Suprapubic skin (tissue), 4 donors: ENCODE measurements at regions not wholly inside any gene's neighbourhood (a gene's known extent, or its start where the extent isn't known, plus 50 kb on each side); places are given as distances from the start of the nearest gene placed in this dataset.

Experiments
- DNase-seq, 2 donors: peaks; one replicate each; pipeline ENCODE4 v3.0.0-alpha.2; 2019; ENCODE audit warnings: low spot score in 2 of 2
- H3K27ac ChIP-seq: fragments of 200-600 bp; sonication (generic); one replicate; pipeline ENCODE4 v1.5.1; 2019
- H3K27me3 ChIP-seq: fragments of 200-600 bp; sonication (generic); one replicate; pipeline ENCODE4 v1.5.1; 2019
- H3K36me3 ChIP-seq: fragments of 200-600 bp; sonication (generic); one replicate; pipeline ENCODE4 v1.5.1; 2019
- H3K4me1 ChIP-seq: fragments of 200-600 bp; sonication (generic); one replicate; pipeline ENCODE4 v1.5.1; 2019
- H3K4me3 ChIP-seq: fragments of 200-600 bp; sonication (generic); one replicate; pipeline ENCODE4 v1.5.1; 2019; ENCODE audit warnings: mild to moderate bottlenecking
- H3K9me3 ChIP-seq: fragments of 200-600 bp; sonication (generic); one replicate; pipeline ENCODE4 v1.5.1; 2019
- CTCF ChIP-seq, 2 donors: fragments of 200-600 bp in 1 of 2; fragments of 450-650 bp in 1 of 2; sonication (generic) in 1 of 2; IDR thresholded peaks; one replicate each; pipeline ENCODE4 v1.5.1; 2016 to 2019; ENCODE audit warnings: antibody characterized with exemption in 2 of 2, mild to moderate bottlenecking in 1 of 2, moderate library complexity in 1 of 2
- EP300 ChIP-seq: sonication (generic); formaldehyde crosslinking; IDR thresholded peaks from one replicate; pipeline ENCODE4 v1.6.1; 2017; ENCODE audit warnings: antibody characterized with exemption
- POLR2A ChIP-seq, 2 donors: fragments of 450-650 bp; IDR thresholded peaks; one replicate each; pipeline ENCODE4 v1.6.1; 2017; ENCODE audit warnings: antibody characterized with exemption in 2 of 2, mild to moderate bottlenecking in 2 of 2, moderate library complexity in 2 of 2
- POLR2AphosphoS5 ChIP-seq, 3 donors: sonication (generic); formaldehyde crosslinking; IDR thresholded peaks; one replicate each; pipeline ENCODE4 v1.6.1; 2017; ENCODE audit warnings: antibody characterized with exemption in 3 of 3
- WGBS: methylation state at CpG from one replicate; pipeline ENCODE4 v1.1.5; 2018; 5-methylcytosine and 5-hydroxymethylcytosine counted together

GRCh38 chr2:107729440-107729839 is 97.3 kb upstream of the RGPD4 start:
- no peaks in the 10 kb centered on the region for H3K4me1 ChIP-seq
- H3K36me3 ChIP-seq, result no peaks in the 10 kb centered on the region
- no peaks in the 10 kb centered on the region for H3K9me3 ChIP-seq
- no peak overlapping the region for H3K4me3 ChIP-seq
- 56% methylated on average over 3 of the region's 3 CpGs for whole genome bisulfite sequencing
- no peak overlapping the region for H3K27ac ChIP-seq
- H3K27me3 ChIP-seq, result no peaks in the 10 kb centered on the region
- TF ChIP-seq POLR2A (IDR thresholded peaks at IDR 0.05) (no peak), POLR2AphosphoS5 (IDR thresholded peaks at IDR 0.05) (no peak)
- no peak for DNase-seq

DNA sequence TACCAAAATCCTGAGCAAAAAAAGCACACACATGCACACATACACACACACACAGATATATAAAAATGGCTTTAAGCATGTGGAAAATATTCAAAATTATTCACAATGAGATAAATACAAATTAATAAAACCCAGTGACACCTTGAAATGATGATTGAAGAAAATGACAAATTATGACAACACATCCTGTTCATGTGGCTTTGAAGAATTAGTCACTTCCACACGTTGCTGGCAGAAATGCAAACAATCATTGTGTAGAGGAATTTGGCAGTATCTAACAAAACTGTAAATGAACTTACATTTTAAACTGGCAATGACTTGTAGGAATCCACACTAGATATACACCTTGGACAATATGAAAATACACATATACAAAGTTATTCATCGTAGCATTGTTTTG is 95.8 kb upstream of the RGPD4 start:
- Histone ChIP-seq H3K4me3 (no peak overlapping the region), H3K4me1 (no peaks in the 10 kb centered on the region), H3K9me3 (no peaks in the 10 kb centered on the region), H3K27me3 (no peaks in the 10 kb centered on the region), H3K27ac (no peak overlapping the region), H3K36me3 (no peaks in the 10 kb centered on the region)
- TF ChIP-seq POLR2A (IDR thresholded peaks at IDR 0.05) (no peak), EP300 (no peak), POLR2AphosphoS5 (IDR thresholded peaks at IDR 0.05) (no peak), CTCF (IDR thresholded peaks at IDR 0.05) (no peak)
- no peak for DNase-seq
- WGBS, result 28% methylated on average over 2 of the region's 2 CpGs

GRCh38 chr2:107731435-107731834 is 95.3 kb upstream of the RGPD4 start:
- no peak for DNase-seq
- Histone ChIP-seq H3K4me3 (no peak overlapping the region), H3K27ac (no peak overlapping the region), H3K36me3 (no peaks in the 10 kb centered on the region), H3K27me3 (no peaks in the 10 kb centered on the region), H3K9me3 (no peaks in the 10 kb centered on the region), H3K4me1 (no peaks in the 10 kb centered on the region)
- no peak for TF ChIP-seq POLR2A (IDR thresholded peaks at IDR 0.05)
- TF ChIP-seq EP300, result no peak
- no peak for TF ChIP-seq CTCF (IDR thresholded peaks at IDR 0.05)
- TF ChIP-seq POLR2AphosphoS5 (IDR thresholded peaks at IDR 0.05), result no peak

DNA sequence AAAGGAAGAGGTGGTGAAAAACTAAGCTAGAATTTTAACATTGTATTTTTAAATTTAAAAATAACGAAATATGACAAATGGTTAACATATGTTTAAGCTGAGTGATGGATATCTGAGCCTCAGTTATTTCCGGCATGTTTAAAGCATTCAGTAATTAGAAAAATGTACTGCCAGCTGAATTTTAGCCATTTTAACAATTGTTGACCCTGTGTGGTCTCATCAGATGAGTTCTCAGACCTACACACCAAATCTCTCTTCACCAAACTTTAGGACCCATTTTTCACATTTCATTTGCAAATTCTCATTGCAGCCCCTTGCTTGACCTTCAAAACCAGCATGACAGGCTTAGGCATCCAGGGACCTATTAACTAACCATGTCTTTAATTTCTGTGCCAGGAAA is 91.5 kb upstream of the RGPD4 start:
- Histone ChIP-seq H3K36me3 (no peaks in the 10 kb centered on the region), H3K27ac (no peak overlapping the region), H3K27me3 (no peaks in the 10 kb centered on the region), H3K9me3 (no peaks in the 10 kb centered on the region), H3K4me1 (no peaks in the 10 kb centered on the region), H3K4me3 (no peak overlapping the region)
- 56% methylated on average over 2 of the region's 2 CpGs for WGBS
- no peak for DNase-seq
- TF ChIP-seq CTCF (IDR thresholded peaks at IDR 0.05) (no peak), EP300 (no peak), POLR2A (IDR thresholded peaks at IDR 0.05) (no peak), POLR2AphosphoS5 (IDR thresholded peaks at IDR 0.05) (no peak)

DNA sequence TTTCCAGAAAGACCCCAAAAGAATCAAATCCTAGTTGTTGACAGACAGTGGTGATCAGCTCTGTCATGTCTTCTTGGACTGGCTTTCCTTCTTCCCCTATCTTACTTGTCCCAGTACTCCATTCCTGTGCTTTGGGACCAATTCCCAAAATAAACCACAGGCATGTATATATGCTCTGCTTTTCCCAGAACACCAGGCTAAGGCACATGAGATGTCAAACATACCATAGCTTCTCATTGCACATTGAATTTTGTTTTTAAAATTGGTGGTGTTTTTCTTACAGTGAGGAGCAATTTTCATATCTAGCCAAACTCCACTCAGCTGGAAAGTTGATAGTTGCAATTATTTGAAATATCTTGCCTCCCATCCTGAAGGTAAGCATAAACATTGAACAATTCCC is 88.9 kb upstream of the RGPD4 start:
- no peaks in the 10 kb centered on the region for H3K36me3 ChIP-seq
- H3K27me3 ChIP-seq, result no peaks in the 10 kb centered on the region
- no peak for TF ChIP-seq EP300
- TF ChIP-seq POLR2A (IDR thresholded peaks at IDR 0.05), result no peak
- TF ChIP-seq CTCF (IDR thresholded peaks at IDR 0.05), result no peak
- no peak for TF ChIP-seq POLR2AphosphoS5 (IDR thresholded peaks at IDR 0.05)
- no peak for DNase-seq
- no peaks in the 10 kb centered on the region for H3K9me3 ChIP-seq
- no peak overlapping the region for H3K27ac ChIP-seq
- H3K4me3 ChIP-seq, result no peak overlapping the region
- no peaks in the 10 kb centered on the region for H3K4me1 ChIP-seq

DNA sequence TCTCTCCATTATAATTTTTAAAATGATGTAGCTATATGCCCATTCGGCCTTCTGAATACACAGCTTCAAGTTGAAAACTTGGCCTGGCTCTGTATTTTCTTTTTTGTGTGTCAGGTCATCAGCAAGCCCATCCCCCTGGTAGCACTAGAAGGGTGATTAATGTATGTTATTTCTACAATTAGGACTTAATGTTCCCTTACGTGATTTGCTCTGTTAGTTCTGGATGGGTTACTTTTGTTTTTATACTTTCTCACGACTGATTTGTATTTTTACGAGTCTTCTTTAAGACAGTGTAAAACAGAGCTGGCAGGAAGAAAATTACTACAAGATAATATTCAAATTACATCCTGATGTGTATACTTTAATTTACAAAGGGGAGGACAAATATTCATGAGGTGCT is 88.4 kb upstream of the RGPD4 start:
- no peak for DNase-seq
- H3K27me3 ChIP-seq, result no peaks in the 10 kb centered on the region
- H3K36me3 ChIP-seq, result no peaks in the 10 kb centered on the region
- TF ChIP-seq POLR2A (IDR thresholded peaks at IDR 0.05) (no peak), CTCF (IDR thresholded peaks at IDR 0.05) (no peak), EP300 (no peak), POLR2AphosphoS5 (IDR thresholded peaks at IDR 0.05) (no peak)
- no peak overlapping the region for H3K4me3 ChIP-seq
- H3K9me3 ChIP-seq, result no peaks in the 10 kb centered on the region
- H3K4me1 ChIP-seq, result no peaks in the 10 kb centered on the region
- no peak overlapping the region for H3K27ac ChIP-seq
- 51% methylated on average over 4 of the region's 4 CpGs for WGBS
